Mesenchymal stem cell (in vitro differentiated cells and primary cell): ENCODE measurements at regions not wholly inside any gene's neighbourhood (a gene's known extent, or its start where the extent isn't known, plus 50 kb on each side); places are given as distances from the start of the nearest gene placed in this dataset.

Experiments
- DNase-seq: peaks from one replicate; pipeline ENCODE4 v3.0.0-alpha.2; 2013
- H2AFZ ChIP-seq: one replicate; pipeline ENCODE4 v1.6.1; 2013; ENCODE audit warnings: low read depth, mild to moderate bottlenecking, control low read depth, inconsistent platforms, low read length, moderate library complexity
- H2AK5ac ChIP-seq: 2 replicates; pipeline ENCODE4 v1.6.1; 2013; ENCODE audit warnings: low read length, moderate library complexity, mild to moderate bottlenecking, inconsistent platforms; ENCODE audit not compliant: severe bottlenecking
- H2BK120ac ChIP-seq: one replicate; pipeline ENCODE4 v1.6.1; 2013; ENCODE audit warnings: low read depth, mild to moderate bottlenecking, inconsistent platforms, low read length, moderate library complexity
- H2BK12ac ChIP-seq, 2 experiments: one replicate each; pipeline ENCODE4 v1.6.1; 2013; ENCODE audit warnings: inconsistent platforms in 2 of 2, low read length in 2 of 2, mild to moderate bottlenecking in 2 of 2, moderate library complexity in 2 of 2, control low read depth in 1 of 2
- H2BK15ac ChIP-seq: one replicate; pipeline ENCODE4 v1.6.1; 2013; ENCODE audit warnings: mild to moderate bottlenecking, low read depth, inconsistent platforms; ENCODE audit not compliant: poor library complexity, severe bottlenecking
- H2BK5ac ChIP-seq: 2 replicates; pipeline ENCODE4 v1.6.1; 2013; ENCODE audit warnings: low read depth, mild to moderate bottlenecking, low read length, control low read depth, inconsistent platforms; ENCODE audit not compliant: poor library complexity, severe bottlenecking
- H3K14ac ChIP-seq, 2 experiments: one replicate each; pipeline ENCODE4 v1.6.1; 2013; ENCODE audit warnings: inconsistent platforms in 2 of 2, low read length in 2 of 2, control low read depth in 1 of 2, mild to moderate bottlenecking in 1 of 2, moderate library complexity in 1 of 2
- H3K18ac ChIP-seq, 2 experiments: one replicate each; pipeline ENCODE4 v1.6.1; 2013; ENCODE audit warnings: inconsistent platforms in 2 of 2, low read length in 2 of 2, control low read depth in 1 of 2, low read depth in 1 of 2, mild to moderate bottlenecking in 1 of 2
- H3K23ac ChIP-seq, 2 experiments: one replicate each; pipeline ENCODE4 v1.6.1; 2013; ENCODE audit warnings: inconsistent platforms in 2 of 2, low read length in 2 of 2, mild to moderate bottlenecking in 2 of 2, moderate library complexity in 2 of 2, control low read depth in 1 of 2
- H3K27ac ChIP-seq: 2 replicates; pipeline ENCODE4 v1.5.1; 2013; ENCODE audit warnings: mild to moderate bottlenecking, moderate library complexity, low read length, control low read depth, inconsistent platforms; ENCODE audit not compliant: poor library complexity, severe bottlenecking
- H3K27me3 ChIP-seq, 2 experiments: 2 replicates each; pipeline versions ENCODE4 v1.6.1 to v1.7.0; 2013; ENCODE audit warnings: low read length in 2 of 2, mild to moderate bottlenecking in 2 of 2, moderate library complexity in 2 of 2, control low read depth in 1 of 2, inconsistent platforms in 1 of 2; ENCODE audit not compliant: control insufficient read depth in 1 of 2, insufficient read depth in 1 of 2
- H3K36me3 ChIP-seq, 2 experiments: 2 replicates each; pipeline versions ENCODE4 v1.6.1 to v1.7.0; 2013; ENCODE audit warnings: low read length in 2 of 2, control low read depth in 1 of 2, inconsistent platforms in 1 of 2, low read depth in 1 of 2, mild to moderate bottlenecking in 1 of 2; ENCODE audit not compliant: insufficient read depth in 2 of 2, control insufficient read depth in 1 of 2
- H3K4ac ChIP-seq, 2 experiments: one replicate each; pipeline ENCODE4 v1.6.1; 2013; ENCODE audit warnings: inconsistent platforms in 2 of 2, low read length in 2 of 2, mild to moderate bottlenecking in 2 of 2, moderate library complexity in 2 of 2, control low read depth in 1 of 2, low read depth in 1 of 2
- H3K4me1 ChIP-seq: 2 replicates; pipeline ENCODE4 v1.6.1; 2013; ENCODE audit warnings: low read depth, low read length, control low read depth; ENCODE audit not compliant: control insufficient read depth, insufficient read depth
- H3K4me2 ChIP-seq: 2 replicates; pipeline ENCODE4 v1.6.1; 2013; ENCODE audit warnings: low read length, mild to moderate bottlenecking, inconsistent platforms; ENCODE audit not compliant: poor library complexity, severe bottlenecking
- H3K4me3 ChIP-seq, 2 experiments: 2 replicates each; pipeline versions ENCODE4 v1.5.1 to v1.7.0; 2013; ENCODE audit warnings: low read length in 2 of 2, mild to moderate bottlenecking in 2 of 2, control low read depth in 1 of 2, low read depth in 1 of 2; ENCODE audit not compliant: insufficient read depth in 1 of 2
- H3K79me1 ChIP-seq: replicated peaks from 2 replicates; pipeline ENCODE4 v1.6.1; 2013; ENCODE audit warnings: mild to moderate bottlenecking, control low read depth, low read length, inconsistent platforms; ENCODE audit not compliant: poor library complexity, severe bottlenecking
- H3K9ac ChIP-seq: 2 replicates; pipeline ENCODE4 v1.7.0; 2013; ENCODE audit warnings: mild to moderate bottlenecking, low read length, moderate library complexity
- H3K9me3 ChIP-seq: 2 replicates; pipeline ENCODE4 v1.7.0; 2013; ENCODE audit warnings: mild to moderate bottlenecking, low read length; ENCODE audit not compliant: control insufficient read depth
- H4K8ac ChIP-seq: one replicate; pipeline ENCODE4 v1.6.1; 2013; ENCODE audit warnings: inconsistent platforms, mild to moderate bottlenecking, low read length, moderate library complexity
- H4K91ac ChIP-seq: one replicate; pipeline ENCODE4 v1.6.1; 2013; ENCODE audit warnings: mild to moderate bottlenecking, low read length, inconsistent platforms
- WGBS: methylation state at CpG from one replicate; pipeline ENCODE4 v1.1.7; 2013; ENCODE audit warnings: mixed read lengths; 5-methylcytosine and 5-hydroxymethylcytosine counted together

- Histone ChIP-seq H3K27me3 (peaks cover 10 to 50% of the 10 kb centered on the region in 2 experiments), H3K14ac (no peak overlapping the region), H2BK120ac (no peak overlapping the region), H4K8ac (no peak overlapping the region), H3K27ac (no peak overlapping the region), H3K4me2 (no peak overlapping the region), H2AFZ (no peak overlapping the region), H3K36me3 (no peaks in the 10 kb centered on the region), H2BK12ac (no peak overlapping the region), H3K4me3 (no peak overlapping the region), H3K9ac (no peak overlapping the region), H3K18ac (no peak overlapping the region), H3K4ac (no peak overlapping the region), H4K91ac (no peak overlapping the region), H2BK15ac (no peak overlapping the region), H3K79me1 (no peaks in the 10 kb centered on the region), H3K9me3 (no peaks in the 10 kb centered on the region), H2BK5ac (no peak overlapping the region), H3K23ac (no peak overlapping the region), H3K4me1 (peaks cover 7% of the 10 kb centered on the region), H2AK5ac (no peak overlapping the region)
- DNase-seq, result no peak
- WGBS, result 79% methylated on average over 22 of the region's 22 CpGs
Observed at GRCh38 chr12:131611416-131612091, 99.3 kb upstream of the SFSWAP start.

GRCh38 chr12:131612092-131612755 is 98.7 kb upstream of the SFSWAP start:
- WGBS, result 87% methylated on average over 21 of the region's 21 CpGs
- Histone ChIP-seq H3K27ac (no peak overlapping the region), H2BK5ac (no peak overlapping the region), H3K4me3 (no peak overlapping the region), H3K9me3 (no peaks in the 10 kb centered on the region), H3K4me2 (no peak overlapping the region), H3K9ac (no peak overlapping the region), H2BK12ac (no peak overlapping the region), H3K23ac (no peak overlapping the region), H2BK15ac (no peak overlapping the region), H2AFZ (no peak overlapping the region), H4K91ac (no peak overlapping the region), H2AK5ac (no peak overlapping the region), H3K4ac (no peak overlapping the region), H3K79me1 (no peaks in the 10 kb centered on the region), H3K27me3 (peaks cover 16 to 55% of the 10 kb centered on the region in 2 experiments), H2BK120ac (no peak overlapping the region), H4K8ac (no peak overlapping the region), H3K4me1 (peaks cover 7% of the 10 kb centered on the region), H3K36me3 (no peaks in the 10 kb centered on the region), H3K14ac (no peak overlapping the region), H3K18ac (no peak overlapping the region)
- no peak for DNase-seq

DNA sequence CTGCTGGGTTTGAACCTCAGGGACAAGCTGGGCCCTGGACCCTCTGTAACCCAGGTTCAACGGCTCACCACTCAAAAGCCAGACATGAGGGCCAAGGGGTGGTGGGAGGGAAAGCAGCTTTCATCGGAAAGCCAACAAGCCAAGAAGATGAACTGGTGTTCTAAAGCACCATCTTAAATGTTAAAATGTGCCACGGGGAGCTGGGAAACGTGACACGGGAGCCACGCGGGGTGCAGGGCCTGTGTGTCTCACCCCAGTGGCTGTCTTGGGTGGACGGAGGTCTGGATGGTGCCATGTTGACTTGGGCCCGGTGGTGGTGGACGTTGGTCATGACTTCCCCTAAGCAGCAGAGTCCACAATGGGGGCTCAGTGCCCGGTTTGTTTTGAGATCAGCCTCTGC is 97.7 kb upstream of the SFSWAP start:
- H3K14ac ChIP-seq, result no peak overlapping the region
- no peak overlapping the region for H3K4ac ChIP-seq
- H4K8ac ChIP-seq, result no peak overlapping the region
- H2BK12ac ChIP-seq, result no peak overlapping the region
- H3K18ac ChIP-seq, result no peak overlapping the region
- no peak overlapping the region for H3K9ac ChIP-seq
- H3K9me3 ChIP-seq, result no peaks in the 10 kb centered on the region
- no peak overlapping the region for H3K23ac ChIP-seq
- H3K27ac ChIP-seq, result no peak overlapping the region
- WGBS, result 80% methylated on average over 11 of the region's 11 CpGs
- H2BK15ac ChIP-seq, result no peak overlapping the region
- peaks cover 25 to 56% of the 10 kb centered on the region in 2 experiments for H3K27me3 ChIP-seq
- no peak overlapping the region for H2AFZ ChIP-seq
- DNase-seq, result no peak
- no peak overlapping the region for H3K4me2 ChIP-seq
- H3K4me1 ChIP-seq, result peaks cover 5% of the 10 kb centered on the region
- H3K36me3 ChIP-seq, result no peaks in the 10 kb centered on the region
- H4K91ac ChIP-seq, result no peak overlapping the region
- H3K79me1 ChIP-seq, result no peaks in the 10 kb centered on the region
- H2BK5ac ChIP-seq, result no peak overlapping the region
- no peak overlapping the region for H2BK120ac ChIP-seq
- no peak overlapping the region for H2AK5ac ChIP-seq
- H3K4me3 ChIP-seq, result no peak overlapping the region

- H3K14ac ChIP-seq, result no peak overlapping the region
- no peak overlapping the region for H3K23ac ChIP-seq
- no peak overlapping the region for H2BK12ac ChIP-seq
- H3K18ac ChIP-seq, result no peak overlapping the region
- H3K9ac ChIP-seq, result no peak overlapping the region
- H2BK15ac ChIP-seq, result no peak overlapping the region
- 92% methylated on average over 13 of the region's 13 CpGs for WGBS
- H3K4ac ChIP-seq, result no peak overlapping the region
- no peak overlapping the region for H2AFZ ChIP-seq
- no peak overlapping the region for H4K8ac ChIP-seq
- H3K4me3 ChIP-seq, result no peak overlapping the region
- no peak overlapping the region for H3K4me2 ChIP-seq
- H2BK120ac ChIP-seq, result no peak overlapping the region
- H4K91ac ChIP-seq, result no peak overlapping the region
- no peaks in the 10 kb centered on the region for H3K79me1 ChIP-seq
- peaks cover 5% of the 10 kb centered on the region for H3K4me1 ChIP-seq
- H3K27me3 ChIP-seq, result peaks cover 25 to 61% of the 10 kb centered on the region in 2 experiments
- H3K27ac ChIP-seq, result no peak overlapping the region
- H3K36me3 ChIP-seq, result no peaks in the 10 kb centered on the region
- H2BK5ac ChIP-seq, result no peak overlapping the region
- no peak overlapping the region for H2AK5ac ChIP-seq
- no peak for DNase-seq
- no peaks in the 10 kb centered on the region for H3K9me3 ChIP-seq
Observed at GRCh38 chr12:131613678-131614077, 97.2 kb upstream of the SFSWAP start.
